ENCODE measurements at regions not wholly inside any gene's neighbourhood (a gene's known extent, or its start where the extent isn't known, plus 50 kb on each side); places are given as distances from the start of the nearest gene placed in this dataset.
"Not testable (repeated sequence)": the region's sequence is repeated elsewhere in the genome, so short reads cannot be mapped to it uniquely, and the experiment has no call there.

DNA sequence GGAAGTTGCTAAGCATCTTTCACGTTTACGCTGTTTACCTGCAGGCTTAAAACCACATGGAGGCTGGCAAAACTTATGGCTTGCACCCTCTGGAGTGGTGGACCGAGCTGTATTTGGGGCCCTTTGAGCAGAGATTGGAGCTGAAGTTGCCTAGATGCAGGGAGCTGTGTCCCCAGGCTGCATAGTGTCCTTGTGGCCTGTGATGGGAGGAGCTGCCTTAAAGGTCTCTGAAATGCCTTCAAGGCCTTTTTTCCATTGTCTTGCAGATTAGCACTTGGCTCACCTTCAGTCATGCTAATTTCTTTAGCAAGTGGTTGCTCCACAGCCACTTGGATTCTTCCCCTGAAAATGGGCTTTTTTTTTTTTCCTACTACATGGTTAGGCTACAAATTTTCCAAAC lies 81.5 kb upstream of the CHD1 start:
- DNase-seq (ENCODE audit: low spot score), result no peak

DNA sequence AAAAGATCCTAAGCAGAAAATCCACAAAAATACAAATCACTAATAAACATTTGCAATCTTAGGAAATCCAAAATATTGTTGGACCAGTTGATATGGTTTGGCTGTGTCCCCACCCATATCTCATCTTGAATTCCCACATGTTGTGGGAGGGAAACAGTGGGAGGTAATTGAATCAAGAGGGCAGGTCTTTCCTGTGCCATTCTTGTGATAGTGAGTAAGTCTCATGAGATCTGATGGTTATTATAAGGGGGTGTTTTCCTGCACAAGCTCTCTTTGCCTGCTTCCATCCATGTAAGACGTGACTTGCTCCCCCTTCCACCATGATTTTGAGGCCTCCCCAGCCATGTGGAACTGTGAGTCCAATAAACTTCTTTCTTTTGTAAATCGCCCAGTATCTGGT lies 79.2 kb upstream of the CHD1 start:
- DNase-seq (ENCODE audit: low spot score), result not testable (repeated sequence)

DNA sequence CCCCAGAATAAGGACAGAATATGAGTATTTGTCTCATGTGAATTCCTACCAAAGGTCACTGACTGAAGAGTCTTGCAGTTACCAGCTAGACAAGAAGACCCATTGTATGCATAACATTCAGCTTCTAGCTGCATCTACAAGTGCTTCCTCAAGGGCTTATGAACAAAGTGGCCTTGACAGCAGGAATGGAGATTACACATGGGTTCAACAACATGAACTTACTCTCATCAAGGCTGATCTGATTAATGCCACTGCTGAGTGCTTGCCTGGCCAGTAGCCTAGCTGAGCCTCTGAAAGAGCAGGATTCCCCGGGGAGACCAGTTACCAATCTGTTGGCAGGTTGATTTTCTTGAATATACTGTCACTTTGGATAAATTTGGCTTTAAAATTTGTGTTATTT lies 76.7 kb upstream of the CHD1 start:
- no peak for DNase-seq (ENCODE audit: low spot score)

DNA sequence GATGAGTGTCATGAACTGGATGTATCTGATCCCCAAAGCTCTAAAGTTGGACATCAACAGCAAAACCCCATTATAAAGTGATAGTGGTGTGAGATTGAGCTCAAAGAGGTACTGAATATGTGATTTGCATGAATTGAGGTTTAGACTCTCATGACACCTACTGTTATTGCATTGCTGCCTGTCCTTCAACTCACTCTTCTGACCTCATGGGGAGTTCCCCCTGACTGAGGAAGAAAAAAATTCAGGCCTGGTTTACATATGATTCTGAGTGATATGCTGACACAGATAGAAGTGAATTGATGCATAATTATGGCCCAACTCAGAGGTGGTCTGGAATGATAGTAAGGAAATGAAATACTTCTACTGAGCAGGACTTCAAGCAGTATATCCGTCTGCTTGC lies 76.2 kb upstream of the CHD1 start:
- no peak for DNase-seq (ENCODE audit: low spot score)

DNA sequence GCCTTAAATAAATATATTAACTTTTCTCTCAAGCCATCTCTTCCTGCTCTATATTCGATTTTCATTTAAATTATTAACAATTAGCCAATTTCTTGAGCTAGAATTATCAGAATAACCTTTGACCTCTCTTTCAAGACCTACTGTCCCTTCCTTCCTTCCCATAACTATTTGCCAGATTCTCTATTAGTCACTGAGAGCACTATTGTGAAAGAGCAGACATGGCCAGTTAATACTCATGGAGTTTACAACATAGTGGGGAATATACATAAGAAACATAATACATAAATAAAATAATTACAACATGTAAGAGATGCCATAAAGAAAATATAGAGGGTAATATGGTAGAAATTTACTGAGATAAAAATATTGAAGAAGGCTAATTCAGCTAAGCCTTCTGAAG lies 72.1 kb upstream of the CHD1 start:
- DNase-seq (ENCODE audit: low spot score), result no peak

GRCh38 chr5:99000221-99000620 lies 71.4 kb upstream of the CHD1 start:
- DNase-seq (ENCODE audit: low spot score), result no peak

DNA sequence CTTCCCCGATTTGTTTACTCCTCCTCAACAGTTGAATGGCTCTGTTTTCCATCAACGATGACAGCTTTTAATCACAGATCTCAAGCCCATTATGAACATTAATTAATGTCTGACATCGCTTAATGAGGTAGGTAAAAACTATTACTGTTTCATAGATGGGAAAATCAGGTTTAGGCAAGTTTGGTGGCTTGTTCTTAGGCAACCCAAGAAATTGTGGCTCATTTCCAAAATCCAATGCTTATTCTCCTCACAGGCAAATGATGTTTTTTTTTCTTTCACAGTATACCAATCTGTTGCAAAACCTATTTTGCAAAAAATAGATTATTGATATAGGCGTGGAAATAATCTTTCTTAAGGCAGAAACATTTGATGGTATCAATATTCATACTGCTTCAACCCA lies 70.8 kb upstream of the CHD1 start:
- DNase-seq (ENCODE audit: low spot score), result no peak

DNA sequence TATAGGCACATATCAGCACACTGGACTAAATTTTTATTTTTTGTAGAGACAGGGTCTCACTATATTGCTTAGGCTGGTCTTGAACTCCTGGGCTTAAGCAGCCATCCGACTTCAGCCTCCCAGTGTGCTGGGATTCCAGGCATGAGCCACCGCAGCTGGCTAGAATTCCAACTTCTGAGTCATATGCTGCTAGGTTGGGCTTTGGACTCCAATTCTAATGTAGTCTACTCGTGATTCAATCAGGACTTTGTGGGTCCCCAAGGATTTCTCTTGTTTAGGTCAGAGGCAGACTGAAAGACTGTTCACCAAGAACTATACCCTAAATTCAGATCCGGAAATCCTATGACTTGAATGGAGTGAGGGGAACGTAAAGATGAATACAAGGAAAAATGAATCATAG lies 68.2 kb upstream of the CHD1 start:
- no peak for DNase-seq (ENCODE audit: low spot score)

- DNase-seq (ENCODE audit: low spot score), result no peak
Measured at GRCh38 chr5:98994611-98995010, 65.8 kb upstream of the CHD1 start.

GRCh38 chr5:98993512-98993911 lies 64.7 kb upstream of the CHD1 start:
- DNase-seq (ENCODE audit: low spot score), result no peak

GRCh38 chr5:98992552-98992951 lies 63.7 kb upstream of the CHD1 start:
- DNase-seq (ENCODE audit: low spot score), result no peak

GRCh38 chr5:98989727-98990126 lies 60.9 kb upstream of the CHD1 start:
- no peak for DNase-seq (ENCODE audit: low spot score)

DNA sequence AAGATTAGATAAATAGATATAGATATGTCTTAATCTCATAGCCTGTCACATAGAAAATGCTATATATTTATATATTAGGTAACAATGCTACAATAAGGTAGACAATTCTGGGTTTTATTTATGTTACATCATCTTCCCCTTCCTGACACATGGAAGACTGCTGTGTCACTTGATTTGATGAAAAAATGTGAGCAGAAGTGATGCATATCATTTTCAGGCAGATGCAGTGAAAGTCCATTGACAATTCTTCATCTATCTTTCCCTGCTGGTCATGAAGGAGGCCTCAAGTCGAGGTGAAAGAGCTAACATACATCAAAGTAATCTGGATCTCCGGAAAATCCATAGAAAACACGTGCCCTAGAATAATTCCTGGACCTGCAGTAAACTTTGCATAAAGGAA lies 57.8 kb upstream of the CHD1 start:
- DNase-seq (ENCODE audit: low spot score), result no peak

- no peak for DNase-seq (ENCODE audit: low spot score)
Measured at GRCh38 chr5:98982880-98983279, 54.1 kb upstream of the CHD1 start.

Measured in CD4-positive, alpha-beta T cell treated with Interleukin-6 at 100 ng/mL for 8 hours (primary cell).